IPS DF 19.7 (cell line): ENCODE measurements at regions not wholly inside any gene's neighbourhood (a gene's known extent, or its start where the extent isn't known, plus 50 kb on each side); places are given as distances from the start of the nearest gene placed in this dataset.

Experiments used
- DNase-seq: peaks from one replicate; pipeline ENCODE4 v3.0.0-alpha.2; 2013; ENCODE audit warnings: low read depth, low spot score

GRCh38 chr2:55973673-55974072, 50.1 kb upstream of the EFEMP1 start:
- no peak for DNase-seq

GRCh38 chr2:55976681-55977080, 53.1 kb upstream of the EFEMP1 start:
- no peak for DNase-seq

GRCh38 chr2:55985406-55985805, 61.8 kb upstream of the EFEMP1 start:
- no peak for DNase-seq

- DNase-seq: no peak
Measured at GRCh38 chr2:55986001-55986400, 62.4 kb upstream of the EFEMP1 start.

GRCh38 chr2:55986700-55987440, 63.3 kb upstream of the EFEMP1 start:
- no peak for DNase-seq

GRCh38 chr2:55989405-55989804, 65.8 kb upstream of the EFEMP1 start:
- DNase-seq: no peak

- DNase-seq: no peak
Measured at GRCh38 chr2:55992455-55992854, 68.9 kb upstream of the EFEMP1 start.

- DNase-seq: no peak
Measured at GRCh38 chr2:55993685-55994084, 70.1 kb upstream of the EFEMP1 start.

- no peak for DNase-seq
Measured at GRCh38 chr2:55995211-55995610, 71.6 kb upstream of the EFEMP1 start.

GRCh38 chr2:55995902-55996301, 72.3 kb upstream of the EFEMP1 start:
- DNase-seq: no peak

GRCh38 chr2:55999231-55999630, 75.6 kb upstream of the EFEMP1 start:
- no peak for DNase-seq

- no peak for DNase-seq
Measured at GRCh38 chr2:55999790-56000189, 76.2 kb upstream of the EFEMP1 start.

GRCh38 chr2:56001947-56002346, 78.4 kb upstream of the EFEMP1 start:
- DNase-seq: no peak

GRCh38 chr2:56008661-56009431, 85.3 kb upstream of the EFEMP1 start:
- DNase-seq: peak; percentile 59

GRCh38 chr2:56009758-56010458, 86.3 kb upstream of the EFEMP1 start:
- DNase-seq: no peak

GRCh38 chr2:56011624-56012023, 88.0 kb upstream of the EFEMP1 start:
- DNase-seq: no peak

GRCh38 chr2:56012221-56012765, 88.7 kb upstream of the EFEMP1 start:
- DNase-seq: no peak

GRCh38 chr2:56013475-56013874, 89.9 kb upstream of the EFEMP1 start:
- DNase-seq: no peak

GRCh38 chr2:56014046-56014730, 90.6 kb upstream of the EFEMP1 start:
- no peak for DNase-seq

GRCh38 chr2:56015711-56016115, 92.1 kb upstream of the EFEMP1 start:
- DNase-seq: no peak

- no peak for DNase-seq
Measured at GRCh38 chr2:56017784-56018183, 94.2 kb upstream of the EFEMP1 start.

GRCh38 chr2:56018267-56018666, 94.7 kb upstream of the EFEMP1 start:
- DNase-seq: no peak
